ENCODE measurements at regions not wholly inside any gene's neighbourhood (a gene's known extent, or its start where the extent isn't known, plus 50 kb on each side); places are given as distances from the start of the nearest gene placed in this dataset.

DNA sequence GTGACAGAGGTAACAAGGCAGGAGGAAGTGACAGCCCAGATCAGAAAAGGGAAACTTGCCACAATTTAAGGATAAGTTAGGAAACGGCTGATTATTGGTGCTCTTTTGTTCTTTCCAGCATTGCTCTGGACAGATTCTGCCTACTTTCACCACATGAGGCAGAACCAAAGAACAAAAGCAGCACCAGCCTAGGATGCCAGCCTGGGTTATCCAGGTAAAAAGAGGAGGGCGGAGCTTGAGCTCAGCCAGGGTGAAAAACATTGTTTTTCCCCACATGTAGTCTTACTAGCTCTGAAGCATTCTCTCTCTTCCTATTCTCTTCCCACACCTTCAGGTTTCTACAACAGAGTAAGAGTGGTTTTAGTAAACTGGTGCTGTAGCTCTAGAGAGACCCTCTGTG lies 300.5 kb downstream of the TMX3 start:
- no peak for DNase-seq (ENCODE audit: extremely low spot score, unreplicated experiment)
- Mint-ChIP-seq H3K27ac (ENCODE audit: unreplicated experiment) (no peak overlapping the region), H3K9me3 (ENCODE audit: unreplicated experiment) (no peaks in the 10 kb centered on the region), H3K4me3 (ENCODE audit: unreplicated experiment) (no peak overlapping the region), H3K27me3 (ENCODE audit: unreplicated experiment) (no peaks in the 10 kb centered on the region), H3K36me3 (ENCODE audit: unreplicated experiment) (no peaks in the 10 kb centered on the region), H3K4me1 (ENCODE audit: unreplicated experiment) (peaks cover 12% of the 10 kb centered on the region)
- TF ChIP-seq, protein P1, sequence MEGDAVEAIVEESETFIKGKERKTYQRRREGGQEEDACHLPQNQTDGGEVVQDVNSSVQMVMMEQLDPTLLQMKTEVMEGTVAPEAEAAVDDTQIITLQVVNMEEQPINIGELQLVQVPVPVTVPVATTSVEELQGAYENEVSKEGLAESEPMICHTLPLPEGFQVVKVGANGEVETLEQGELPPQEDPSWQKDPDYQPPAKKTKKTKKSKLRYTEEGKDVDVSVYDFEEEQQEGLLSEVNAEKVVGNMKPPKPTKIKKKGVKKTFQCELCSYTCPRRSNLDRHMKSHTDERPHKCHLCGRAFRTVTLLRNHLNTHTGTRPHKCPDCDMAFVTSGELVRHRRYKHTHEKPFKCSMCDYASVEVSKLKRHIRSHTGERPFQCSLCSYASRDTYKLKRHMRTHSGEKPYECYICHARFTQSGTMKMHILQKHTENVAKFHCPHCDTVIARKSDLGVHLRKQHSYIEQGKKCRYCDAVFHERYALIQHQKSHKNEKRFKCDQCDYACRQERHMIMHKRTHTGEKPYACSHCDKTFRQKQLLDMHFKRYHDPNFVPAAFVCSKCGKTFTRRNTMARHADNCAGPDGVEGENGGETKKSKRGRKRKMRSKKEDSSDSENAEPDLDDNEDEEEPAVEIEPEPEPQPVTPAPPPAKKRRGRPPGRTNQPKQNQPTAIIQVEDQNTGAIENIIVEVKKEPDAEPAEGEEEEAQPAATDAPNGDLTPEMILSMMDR (IDR thresholded peaks at IDR 0.05): no peak

DNA sequence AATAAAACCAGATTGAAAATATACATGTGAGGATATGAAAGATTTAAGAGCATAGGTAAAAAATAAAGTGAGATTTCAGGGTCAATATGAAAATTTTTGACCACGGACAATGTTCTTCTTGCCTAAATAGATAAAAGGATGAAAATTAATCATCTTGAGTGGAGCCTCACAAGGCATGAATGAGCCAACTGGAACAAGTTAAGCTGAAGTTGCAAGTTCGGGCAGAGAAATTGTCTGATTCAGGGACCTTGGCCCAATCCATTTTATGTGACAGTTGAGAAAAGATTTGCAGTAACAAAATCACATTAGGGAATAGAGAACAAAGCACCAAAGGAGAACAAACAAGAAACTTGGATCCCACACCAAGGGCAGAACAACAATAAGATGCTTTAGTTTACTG lies 305.3 kb downstream of the TMX3 start:
- Mint-ChIP-seq H3K36me3 (ENCODE audit: unreplicated experiment) (no peaks in the 10 kb centered on the region), H3K4me3 (ENCODE audit: unreplicated experiment) (no peak overlapping the region), H3K9me3 (ENCODE audit: unreplicated experiment) (no peaks in the 10 kb centered on the region), H3K27ac (ENCODE audit: unreplicated experiment) (no peak overlapping the region), H3K27me3 (ENCODE audit: unreplicated experiment) (no peaks in the 10 kb centered on the region), H3K4me1 (ENCODE audit: unreplicated experiment) (no peaks in the 10 kb centered on the region)
- TF ChIP-seq, protein P1 (IDR thresholded peaks at IDR 0.05): no peak
- no peak for DNase-seq (ENCODE audit: extremely low spot score, unreplicated experiment)

DNA sequence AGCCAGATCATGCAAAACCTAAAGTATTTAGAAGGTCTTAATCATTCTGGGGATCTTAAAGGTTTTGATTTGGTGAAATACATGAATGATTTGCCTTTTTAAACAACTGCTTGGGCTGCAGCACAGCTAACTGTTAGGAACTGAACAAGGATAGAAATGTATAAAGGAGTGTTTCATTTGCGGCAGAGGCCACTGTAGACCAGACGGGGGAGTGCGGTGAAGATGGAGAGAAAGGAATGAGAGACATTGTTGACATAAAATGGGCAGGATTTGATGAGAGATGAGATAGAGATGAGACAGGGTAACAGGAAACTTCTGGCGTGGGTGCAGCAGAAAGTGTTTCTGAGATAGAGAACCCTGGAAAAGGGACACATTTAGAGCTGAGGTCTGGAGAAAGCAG lies 308.1 kb downstream of the TMX3 start:
- TF ChIP-seq, protein P1 (IDR thresholded peaks at IDR 0.05): no peak
- Mint-ChIP-seq H3K27ac (ENCODE audit: unreplicated experiment) (no peak overlapping the region), H3K9me3 (ENCODE audit: unreplicated experiment) (no peaks in the 10 kb centered on the region), H3K4me3 (ENCODE audit: unreplicated experiment) (no peak overlapping the region), H3K36me3 (ENCODE audit: unreplicated experiment) (no peaks in the 10 kb centered on the region), H3K4me1 (ENCODE audit: unreplicated experiment) (no peaks in the 10 kb centered on the region), H3K27me3 (ENCODE audit: unreplicated experiment) (no peaks in the 10 kb centered on the region)
- DNase-seq (ENCODE audit: extremely low spot score, unreplicated experiment): no peak

DNA sequence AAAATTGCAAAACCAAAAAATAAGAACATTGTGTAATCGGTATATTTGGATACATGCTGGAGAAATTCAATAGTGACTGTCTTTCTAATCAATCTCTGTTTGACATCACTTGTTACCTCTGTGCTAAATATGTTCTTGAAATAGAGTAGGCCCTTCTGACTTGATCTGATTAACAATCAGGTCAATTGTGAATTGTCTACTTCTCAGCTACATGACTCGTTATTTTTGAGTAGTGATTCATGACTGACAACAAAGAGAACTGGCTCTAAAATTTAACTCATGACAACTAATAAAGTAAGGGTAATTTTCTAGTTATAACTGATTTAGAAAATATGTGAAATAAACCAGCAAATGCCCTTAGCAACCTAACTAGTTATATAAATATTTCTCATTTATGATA lies 312.1 kb downstream of the TMX3 start:
- Mint-ChIP-seq H3K4me3 (ENCODE audit: unreplicated experiment) (no peak overlapping the region), H3K4me1 (ENCODE audit: unreplicated experiment) (no peaks in the 10 kb centered on the region), H3K36me3 (ENCODE audit: unreplicated experiment) (no peaks in the 10 kb centered on the region), H3K27me3 (ENCODE audit: unreplicated experiment) (no peaks in the 10 kb centered on the region), H3K9me3 (ENCODE audit: unreplicated experiment) (no peaks in the 10 kb centered on the region), H3K27ac (ENCODE audit: unreplicated experiment) (no peak overlapping the region)
- TF ChIP-seq, protein P1 (IDR thresholded peaks at IDR 0.05): no peak
- DNase-seq (ENCODE audit: extremely low spot score, unreplicated experiment): no peak

DNA sequence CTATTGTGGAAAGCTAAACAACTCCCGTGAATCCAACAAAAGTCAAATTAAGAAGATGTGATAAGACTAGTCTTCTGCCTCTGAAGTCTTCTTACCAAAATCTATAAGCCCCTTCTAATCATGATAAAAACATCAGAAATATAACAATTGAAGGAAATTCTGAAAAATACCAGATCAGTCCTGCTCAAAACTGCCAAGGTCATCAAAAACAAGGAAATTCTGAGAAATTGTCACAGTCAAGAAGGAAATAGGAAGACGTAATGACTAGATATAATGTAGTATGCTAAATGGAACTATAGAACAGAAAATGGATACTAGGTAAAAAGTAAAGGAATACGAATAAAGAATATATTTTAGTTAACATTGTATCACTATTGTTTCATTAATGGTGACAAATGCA lies 314.0 kb downstream of the TMX3 start:
- no peak overlapping the region for H3K27ac Mint-ChIP-seq (ENCODE audit: unreplicated experiment)
- no peaks in the 10 kb centered on the region for H3K27me3 Mint-ChIP-seq (ENCODE audit: unreplicated experiment)
- TF ChIP-seq, protein P1 (IDR thresholded peaks at IDR 0.05): no peak
- H3K36me3 Mint-ChIP-seq (ENCODE audit: unreplicated experiment): no peaks in the 10 kb centered on the region
- no peak for DNase-seq (ENCODE audit: extremely low spot score, unreplicated experiment)
- H3K4me1 Mint-ChIP-seq (ENCODE audit: unreplicated experiment): no peaks in the 10 kb centered on the region
- H3K4me3 Mint-ChIP-seq (ENCODE audit: unreplicated experiment): no peak overlapping the region
- H3K9me3 Mint-ChIP-seq (ENCODE audit: unreplicated experiment): no peaks in the 10 kb centered on the region
